PC-3 (cell line): ENCODE measurements at regions not wholly inside any gene's neighbourhood (a gene's known extent, or its start where the extent isn't known, plus 50 kb on each side); places are given as distances from the start of the nearest gene placed in this dataset.

Experiments
- ATAC-seq: fragments of 200-7000 bp; cut with Tn5 transposase; 2 replicates; pipeline ENCODE4 v1.9.1; 2020; ENCODE audit warnings: mild to moderate bottlenecking, moderate library complexity
- BruUV-seq: library from RNA; stranded (reverse); fragments of 400-500 nt; replicated peaks from 2 replicates; lab custom pipeline; 2021; lab: Mats Ljungman, UMichigan
- CTCF ChIA-PET: fragments of 300-600 bp; sonication (Branson Sonifier 250); formaldehyde crosslinking; loops from one replicate; lab custom pipeline; 2022; ENCODE audit warnings: antibody characterized with exemption; lab: Charles Lee
- POLR2A ChIA-PET: fragments of 300-600 bp; sonication (Branson Sonifier 250); formaldehyde crosslinking; loops from one replicate; lab custom pipeline; 2022; ENCODE audit warnings: antibody characterized with exemption; ENCODE audit not compliant: unreplicated experiment; lab: Charles Lee
- DNase-seq: peaks from one replicate; pipeline ENCODE4 v3.0.0-alpha.2; 2015
- H2AFZ ChIP-seq: fragments of 300-600 bp; sonication (generic); 2 replicates; pipeline ENCODE4 v1.6.0; 2016; ENCODE audit warnings: antibody characterized with exemption, low read length
- H3F3A ChIP-seq: fragments of 300-600 bp; sonication (generic); one replicate; pipeline ENCODE4 v1.6.0; 2017; ENCODE audit warnings: antibody characterized with exemption, low read length, control low read depth, mild to moderate bottlenecking; ENCODE audit not compliant: unreplicated experiment
- H3K27ac ChIP-seq: fragments of 300-600 bp; sonication (generic); 2 replicates; pipeline ENCODE4 v1.5.1; 2016; ENCODE audit warnings: mild to moderate bottlenecking, low read length
- H3K27me3 ChIP-seq: fragments of 300-600 bp; sonication (generic); 2 replicates; pipeline ENCODE4 v1.6.1; 2016; ENCODE audit warnings: low read length, mixed read lengths
- H3K36me3 ChIP-seq: fragments of 300-600 bp; sonication (generic); 2 replicates; pipeline ENCODE4 v1.6.1; 2016; ENCODE audit warnings: low read depth, mixed run types, low read length, mixed read lengths
- H3K4me1 ChIP-seq: fragments of 300-600 bp; sonication (generic); 2 replicates; pipeline ENCODE4 v1.5.1; 2016; ENCODE audit warnings: low read length; ENCODE audit not compliant: insufficient read depth
- H3K4me2 ChIP-seq: fragments of 300-600 bp; sonication (generic); 2 replicates; pipeline ENCODE4 v1.6.0; 2016; ENCODE audit warnings: low read length
- H3K4me3 ChIP-seq: fragments of 300-600 bp; sonication (generic); 2 replicates; pipeline ENCODE4 v1.5.1; 2016; ENCODE audit warnings: mild to moderate bottlenecking, low read length, mixed read lengths
- H3K79me2 ChIP-seq: fragments of 300-600 bp; sonication (generic); 2 replicates; pipeline ENCODE4 v1.6.1; 2017; ENCODE audit warnings: low read length, mixed read lengths
- H3K9ac ChIP-seq: fragments of 300-600 bp; sonication (generic); 2 replicates; pipeline ENCODE4 v1.6.0; 2016; ENCODE audit warnings: mild to moderate bottlenecking, low read length
- H3K9me2 ChIP-seq: fragments of 300-600 bp; sonication (generic); replicated peaks from 2 replicates; pipeline ENCODE4 v1.6.1; 2016; ENCODE audit warnings: mixed run types, low read length, mixed read lengths
- H3K9me3 ChIP-seq: fragments of 300-600 bp; sonication (generic); 2 replicates; pipeline ENCODE4 v1.6.1; 2016; ENCODE audit warnings: low read length, mixed read lengths
- H4K20me1 ChIP-seq: fragments of 300-600 bp; sonication (generic); 2 replicates; pipeline ENCODE4 v1.6.1; 2016; ENCODE audit warnings: low read length, mixed read lengths
- EZH2 ChIP-seq: fragments of 300-600 bp; sonication (generic); IDR thresholded peaks from one replicate; pipeline ENCODE4 v1.6.1; 2017; ENCODE audit warnings: antibody characterized with exemption, mild to moderate bottlenecking, low read length; ENCODE audit not compliant: unreplicated experiment
- EZH2phosphoT487 ChIP-seq: fragments of 300-600 bp; sonication (generic); IDR thresholded peaks from 2 replicates; pipeline ENCODE4 v1.6.1; 2018; ENCODE audit warnings: mild to moderate bottlenecking, antibody characterized with exemption, low read length, borderline replicate concordance
- intact Hi-C: fragments of 100-400 bp; cut with micrococcal nuclease; formaldehyde crosslinking; loops from 2 replicates; pipeline ENCODE4 v1.9.0; 2023
- TF ChIP-seq, protein P1 (sequence below): fragments of 300-600 bp; sonication (generic); conservative IDR thresholded peaks from 2 replicates; pipeline ENCODE4 v1.5.1; 2017; ENCODE audit warnings: antibody characterized with exemption, low read depth, mild to moderate bottlenecking, low read length

DNA sequence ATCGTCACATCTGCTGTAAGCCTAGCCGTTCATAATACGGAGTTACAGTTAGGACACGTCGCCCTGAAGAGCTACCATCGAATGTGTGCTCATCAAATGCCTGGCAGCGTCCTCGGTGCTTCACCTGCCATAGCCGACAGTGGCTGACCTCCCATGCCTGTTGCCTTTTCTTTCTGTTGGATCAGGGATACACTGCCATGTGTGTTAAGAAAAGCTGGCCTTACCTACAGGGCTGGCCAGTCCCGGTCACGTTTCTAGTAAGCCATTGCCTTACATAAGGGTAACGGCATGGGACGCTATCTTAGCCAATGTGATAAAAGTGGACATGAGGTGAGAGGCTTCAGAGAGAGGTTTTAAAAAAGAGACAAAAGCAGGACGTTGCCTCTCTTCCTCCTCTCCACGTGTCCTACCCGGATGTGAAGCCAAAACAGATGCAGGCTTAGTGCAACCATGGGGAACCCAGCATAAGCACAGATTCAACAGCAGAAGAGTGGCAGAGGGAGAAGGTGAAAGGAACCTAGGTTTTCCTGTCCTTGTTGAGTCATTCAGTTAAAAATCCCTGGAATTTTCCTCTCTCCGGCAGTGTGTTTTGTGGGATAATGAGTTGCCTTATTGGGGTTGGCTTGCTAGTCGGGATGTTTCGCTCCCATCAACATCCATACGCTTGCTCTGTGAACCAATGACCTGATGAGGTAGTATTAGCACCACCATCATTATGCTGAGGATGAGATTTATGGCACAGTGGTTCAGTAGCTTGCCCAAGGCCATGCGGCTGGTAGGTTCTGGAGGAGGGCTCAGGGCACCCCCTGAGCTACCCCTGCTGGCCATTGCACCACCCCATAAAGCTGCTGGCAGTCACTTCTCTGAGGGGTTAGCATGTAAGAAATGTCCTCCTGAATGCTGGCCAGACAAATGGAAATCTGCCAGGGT is 67.4 kb upstream of the B3GAT1 start:
- H3K9ac ChIP-seq: no peak overlapping the region
- H3K9me3 ChIP-seq: peaks cover 6% of the 10 kb centered on the region; the same call in 1 of the 2 replicates
- H3K79me2 ChIP-seq: no peaks in the 10 kb centered on the region
- ChIA-PET CTCF (no interaction called here), POLR2A (no interaction called here)
- no peaks in the 10 kb centered on the region for H3K36me3 ChIP-seq
- no peak for DNase-seq
- ATAC-seq: no peak
- no peak overlapping the region for H3K4me2 ChIP-seq
- H3K27ac ChIP-seq: no peak overlapping the region
- peaks cover 3% of the 10 kb centered on the region; the same call in 1 of the 2 replicates for H3K27me3 ChIP-seq
- no peaks in the 10 kb centered on the region for H3F3A ChIP-seq
- H3K4me1 ChIP-seq: no peaks in the 10 kb centered on the region
- no peak overlapping the region for H2AFZ ChIP-seq
- H3K4me3 ChIP-seq: no peak overlapping the region
- intact Hi-C loops: no loop called here
- no TSS peak for BruUV-seq
- no peaks in the 10 kb centered on the region for H4K20me1 ChIP-seq
- no peaks in the 10 kb centered on the region for H3K9me2 ChIP-seq
- TF ChIP-seq EZH2phosphoT487: no peak
- TF ChIP-seq EZH2: no peak
- TF ChIP-seq, protein P1, sequence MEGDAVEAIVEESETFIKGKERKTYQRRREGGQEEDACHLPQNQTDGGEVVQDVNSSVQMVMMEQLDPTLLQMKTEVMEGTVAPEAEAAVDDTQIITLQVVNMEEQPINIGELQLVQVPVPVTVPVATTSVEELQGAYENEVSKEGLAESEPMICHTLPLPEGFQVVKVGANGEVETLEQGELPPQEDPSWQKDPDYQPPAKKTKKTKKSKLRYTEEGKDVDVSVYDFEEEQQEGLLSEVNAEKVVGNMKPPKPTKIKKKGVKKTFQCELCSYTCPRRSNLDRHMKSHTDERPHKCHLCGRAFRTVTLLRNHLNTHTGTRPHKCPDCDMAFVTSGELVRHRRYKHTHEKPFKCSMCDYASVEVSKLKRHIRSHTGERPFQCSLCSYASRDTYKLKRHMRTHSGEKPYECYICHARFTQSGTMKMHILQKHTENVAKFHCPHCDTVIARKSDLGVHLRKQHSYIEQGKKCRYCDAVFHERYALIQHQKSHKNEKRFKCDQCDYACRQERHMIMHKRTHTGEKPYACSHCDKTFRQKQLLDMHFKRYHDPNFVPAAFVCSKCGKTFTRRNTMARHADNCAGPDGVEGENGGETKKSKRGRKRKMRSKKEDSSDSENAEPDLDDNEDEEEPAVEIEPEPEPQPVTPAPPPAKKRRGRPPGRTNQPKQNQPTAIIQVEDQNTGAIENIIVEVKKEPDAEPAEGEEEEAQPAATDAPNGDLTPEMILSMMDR: no peak

DNA sequence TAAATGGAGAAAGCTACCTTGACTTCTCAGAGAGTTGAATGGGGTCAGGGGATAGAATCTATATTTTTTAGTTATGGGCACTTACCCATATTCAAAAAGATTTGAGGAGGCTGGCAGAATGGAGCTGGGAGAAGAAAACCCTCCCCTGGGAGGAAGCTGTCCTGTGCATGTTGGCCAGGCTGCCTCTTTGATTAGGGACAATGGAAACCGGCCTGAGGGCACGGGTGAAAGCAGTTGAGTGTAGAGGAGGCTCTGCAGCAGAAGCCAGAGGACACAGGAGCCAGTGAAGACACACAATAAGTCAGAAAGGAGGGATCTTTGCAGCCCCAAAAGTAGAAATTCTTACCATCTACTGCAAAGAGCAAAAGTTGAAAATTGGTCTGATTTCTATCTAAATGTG is 66.6 kb upstream of the B3GAT1 start:
- H3K9me2 ChIP-seq: no peaks in the 10 kb centered on the region
- no peaks in the 10 kb centered on the region for H3F3A ChIP-seq
- TF ChIP-seq, protein P1: no peak
- TF ChIP-seq EZH2 (no peak), EZH2phosphoT487 (no peak)
- H2AFZ ChIP-seq: no peak overlapping the region
- no peak overlapping the region for H3K4me2 ChIP-seq
- DNase-seq: no peak
- 0 out of 2 replicates have a peak, but pooled peaks cover 2% of the 10 kb centered on the region for H3K27me3 ChIP-seq
- intact Hi-C loops: no loop called here
- no peaks in the 10 kb centered on the region for H4K20me1 ChIP-seq
- no peak overlapping the region for H3K4me3 ChIP-seq
- ChIA-PET CTCF (no interaction called here), POLR2A (no interaction called here)
- no peaks in the 10 kb centered on the region for H3K36me3 ChIP-seq
- H3K79me2 ChIP-seq: no peaks in the 10 kb centered on the region
- no peak overlapping the region for H3K27ac ChIP-seq
- H3K9ac ChIP-seq: no peak overlapping the region
- BruUV-seq: no TSS peak
- no peak for ATAC-seq
- peaks cover 6% of the 10 kb centered on the region; the same call in 1 of the 2 replicates for H3K9me3 ChIP-seq
- no peaks in the 10 kb centered on the region for H3K4me1 ChIP-seq

DNA sequence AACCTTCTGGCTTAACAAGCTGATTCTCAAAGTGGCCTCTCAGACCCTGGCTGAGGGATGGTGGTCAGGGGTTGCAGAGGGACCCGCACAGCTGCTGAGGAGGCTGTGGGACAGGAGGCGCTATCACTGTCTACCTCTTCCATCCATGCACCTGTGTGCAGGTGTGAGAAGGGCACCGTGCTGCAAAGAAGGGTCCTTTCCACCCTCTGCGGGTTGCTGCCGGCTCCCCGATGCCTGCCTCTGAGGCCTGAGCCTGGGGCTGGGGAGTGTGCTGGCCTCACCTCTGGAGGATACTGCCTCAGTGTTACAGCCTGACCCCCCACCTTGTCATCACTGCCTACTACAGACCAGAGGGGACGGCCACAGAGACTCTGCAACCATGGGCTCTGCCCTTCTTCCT is 66.1 kb upstream of the B3GAT1 start:
- TF ChIP-seq, protein P1: no peak
- TF ChIP-seq EZH2phosphoT487 (no peak), EZH2 (no peak)
- no peaks in the 10 kb centered on the region for H3K9me2 ChIP-seq
- ATAC-seq (no peak), DNase-seq (no peak)
- H3K9me3 ChIP-seq: peaks cover 6% of the 10 kb centered on the region; the same call in 1 of the 2 replicates
- no peak overlapping the region for H3K9ac ChIP-seq
- CTCF ChIA-PET: no interaction called here
- POLR2A ChIA-PET: no interaction called here
- no peaks in the 10 kb centered on the region for H3K36me3 ChIP-seq
- H3K27me3 ChIP-seq: 0 out of 2 replicates have a peak, but pooled peaks cover 5% of the 10 kb centered on the region
- H3K27ac ChIP-seq: no peak overlapping the region
- no peaks in the 10 kb centered on the region for H3K4me1 ChIP-seq
- H3K79me2 ChIP-seq: no peaks in the 10 kb centered on the region
- intact Hi-C loops: no loop called here
- BruUV-seq: no TSS peak
- no peak overlapping the region for H2AFZ ChIP-seq
- H4K20me1 ChIP-seq: no peaks in the 10 kb centered on the region
- no peak overlapping the region for H3K4me2 ChIP-seq
- no peaks in the 10 kb centered on the region for H3F3A ChIP-seq
- H3K4me3 ChIP-seq: no peak overlapping the region
